ENCODE measurements at regions not wholly inside any gene's neighbourhood (a gene's known extent, or its start where the extent isn't known, plus 50 kb on each side); places are given as distances from the start of the nearest gene placed in this dataset.

GRCh38 chr9:75658301-75658905, 232.1 kb upstream of the PCSK5 start:
- no peak overlapping the region for H3K27ac ChIP-seq
- TF ChIP-seq, protein P1, sequence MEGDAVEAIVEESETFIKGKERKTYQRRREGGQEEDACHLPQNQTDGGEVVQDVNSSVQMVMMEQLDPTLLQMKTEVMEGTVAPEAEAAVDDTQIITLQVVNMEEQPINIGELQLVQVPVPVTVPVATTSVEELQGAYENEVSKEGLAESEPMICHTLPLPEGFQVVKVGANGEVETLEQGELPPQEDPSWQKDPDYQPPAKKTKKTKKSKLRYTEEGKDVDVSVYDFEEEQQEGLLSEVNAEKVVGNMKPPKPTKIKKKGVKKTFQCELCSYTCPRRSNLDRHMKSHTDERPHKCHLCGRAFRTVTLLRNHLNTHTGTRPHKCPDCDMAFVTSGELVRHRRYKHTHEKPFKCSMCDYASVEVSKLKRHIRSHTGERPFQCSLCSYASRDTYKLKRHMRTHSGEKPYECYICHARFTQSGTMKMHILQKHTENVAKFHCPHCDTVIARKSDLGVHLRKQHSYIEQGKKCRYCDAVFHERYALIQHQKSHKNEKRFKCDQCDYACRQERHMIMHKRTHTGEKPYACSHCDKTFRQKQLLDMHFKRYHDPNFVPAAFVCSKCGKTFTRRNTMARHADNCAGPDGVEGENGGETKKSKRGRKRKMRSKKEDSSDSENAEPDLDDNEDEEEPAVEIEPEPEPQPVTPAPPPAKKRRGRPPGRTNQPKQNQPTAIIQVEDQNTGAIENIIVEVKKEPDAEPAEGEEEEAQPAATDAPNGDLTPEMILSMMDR (conservative IDR thresholded peaks at IDR 0.05) = no peak
- TF ChIP-seq ZFX (IDR thresholded peaks at IDR 0.05) = no peak

DNA sequence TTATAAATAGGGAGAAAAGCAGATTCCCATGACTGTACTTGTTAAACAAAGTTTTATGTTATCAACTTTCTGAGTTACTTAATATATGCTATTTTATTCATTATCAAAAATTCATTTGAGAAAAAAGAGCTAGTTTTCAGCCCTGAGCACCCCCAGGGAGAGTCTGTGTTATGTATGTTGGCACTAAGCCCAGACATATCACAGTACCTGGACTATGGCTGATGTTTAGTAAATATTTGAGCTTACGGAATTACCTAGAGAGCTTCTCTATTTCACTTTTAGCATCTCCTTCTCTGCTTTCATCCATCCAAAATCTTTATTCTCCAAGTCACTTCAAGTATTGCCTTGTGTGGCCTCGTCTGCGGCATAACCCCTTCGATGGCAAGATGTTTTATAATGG, 225.9 kb upstream of the PCSK5 start:
- no peak overlapping the region for H3K27ac ChIP-seq
- no peak for TF ChIP-seq ZFX (IDR thresholded peaks at IDR 0.05)
- TF ChIP-seq, protein P1 (conservative IDR thresholded peaks at IDR 0.05) = no peak

- no peak for TF ChIP-seq ZFX (IDR thresholded peaks at IDR 0.05)
- TF ChIP-seq, protein P1 (conservative IDR thresholded peaks at IDR 0.05) = no peak
- H3K27ac ChIP-seq = no peak overlapping the region
Measured at GRCh38 chr9:75666856-75667554, 223.5 kb upstream of the PCSK5 start.

GRCh38 chr9:75669721-75670120, 220.8 kb upstream of the PCSK5 start:
- TF ChIP-seq ZFX (IDR thresholded peaks at IDR 0.05) = no peak
- TF ChIP-seq, protein P1 (conservative IDR thresholded peaks at IDR 0.05) = no peak
- no peak overlapping the region for H3K27ac ChIP-seq

- TF ChIP-seq, protein P1 (conservative IDR thresholded peaks at IDR 0.05) = no peak
- no peak for TF ChIP-seq ZFX (IDR thresholded peaks at IDR 0.05)
Measured at GRCh38 chr9:75671354-75671753, 219.1 kb upstream of the PCSK5 start.

DNA sequence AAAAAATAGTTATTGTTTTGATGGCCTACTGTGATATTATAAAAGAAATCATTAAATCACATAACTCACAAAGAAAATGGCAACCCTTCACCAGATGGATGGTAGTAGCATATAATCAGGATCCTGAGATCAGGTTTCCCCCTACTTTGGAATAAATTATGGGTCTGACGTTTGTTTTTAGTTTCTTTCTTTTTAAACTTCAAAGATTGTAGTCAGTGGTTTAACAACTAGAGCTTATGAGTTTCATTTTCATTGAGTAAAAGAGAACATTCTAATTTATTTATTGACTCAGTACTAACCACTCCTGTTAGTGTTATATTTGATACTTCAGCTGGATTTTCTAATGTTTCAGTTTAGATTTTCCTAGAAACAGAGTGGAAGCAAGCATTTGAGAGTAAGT, 218.0 kb upstream of the PCSK5 start:
- no peak overlapping the region for H3K27ac ChIP-seq
- TF ChIP-seq ZFX (IDR thresholded peaks at IDR 0.05) = no peak
- TF ChIP-seq, protein P1 (conservative IDR thresholded peaks at IDR 0.05) = no peak

More at GRCh38 chr9:75671354-75671753, 219.1 kb upstream of the PCSK5 start:
- H3K27ac ChIP-seq = no peak overlapping the region

DNA sequence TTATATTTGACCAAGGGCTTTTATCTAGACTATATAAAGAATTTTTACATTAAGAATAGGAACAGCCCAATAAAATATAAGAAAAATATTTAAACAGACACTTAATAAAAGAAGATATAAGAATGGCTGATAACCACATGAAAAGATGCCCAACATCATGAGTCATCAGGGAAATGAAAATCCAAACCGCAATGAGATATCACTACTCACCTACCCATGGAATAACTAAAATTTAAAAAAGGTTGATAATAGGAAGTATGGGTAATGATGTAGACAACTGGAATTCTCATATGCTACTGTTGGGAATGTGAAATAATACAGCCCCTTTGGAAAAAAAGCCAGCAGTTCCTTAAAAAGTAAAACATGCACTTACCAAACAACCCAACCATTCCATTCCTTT, 206.9 kb upstream of the PCSK5 start:
- H3K27ac ChIP-seq = no peak overlapping the region
- TF ChIP-seq, protein P1 (conservative IDR thresholded peaks at IDR 0.05) = no peak
- TF ChIP-seq ZFX (IDR thresholded peaks at IDR 0.05) = no peak
